Duodenal mucosa (tissue), 2 donors: ENCODE measurements at regions not wholly inside any gene's neighbourhood (a gene's known extent, or its start where the extent isn't known, plus 50 kb on each side); places are given as distances from the start of the nearest gene placed in this dataset.

Experiments used
- H3K27ac ChIP-seq: one replicate; pipeline ENCODE4 v1.7.0; 2013; ENCODE audit warnings: low read depth, low read length
- H3K27me3 ChIP-seq, 2 donors: one replicate each; pipeline ENCODE4 v1.7.0; 2013; ENCODE audit warnings: low read length in 2 of 2, control low read depth in 1 of 2; ENCODE audit not compliant: insufficient read depth in 2 of 2, control insufficient read depth in 1 of 2
- H3K36me3 ChIP-seq, 2 donors: one replicate each; pipeline ENCODE4 v1.7.0; 2013; ENCODE audit warnings: low read length in 2 of 2, control low read depth in 1 of 2; ENCODE audit not compliant: insufficient read depth in 2 of 2, control insufficient read depth in 1 of 2
- H3K4me1 ChIP-seq, 2 donors: one replicate each; pipeline ENCODE4 v1.7.0; 2013; ENCODE audit warnings: low read length in 2 of 2, control low read depth in 1 of 2; ENCODE audit not compliant: insufficient read depth in 2 of 2, control insufficient read depth in 1 of 2
- H3K4me3 ChIP-seq, 2 donors: one replicate each; pipeline ENCODE4 v1.7.0; 2013; ENCODE audit warnings: low read length in 2 of 2, low read depth in 1 of 2
- H3K9ac ChIP-seq, 2 donors: one replicate each; pipeline ENCODE4 v1.7.0; 2013; ENCODE audit warnings: low read length in 2 of 2, low read depth in 1 of 2
- H3K9me3 ChIP-seq, 2 donors: one replicate each; pipeline ENCODE4 v1.7.0; 2013; ENCODE audit warnings: low read length in 2 of 2, control low read depth in 1 of 2; ENCODE audit not compliant: control insufficient read depth in 1 of 2

DNA sequence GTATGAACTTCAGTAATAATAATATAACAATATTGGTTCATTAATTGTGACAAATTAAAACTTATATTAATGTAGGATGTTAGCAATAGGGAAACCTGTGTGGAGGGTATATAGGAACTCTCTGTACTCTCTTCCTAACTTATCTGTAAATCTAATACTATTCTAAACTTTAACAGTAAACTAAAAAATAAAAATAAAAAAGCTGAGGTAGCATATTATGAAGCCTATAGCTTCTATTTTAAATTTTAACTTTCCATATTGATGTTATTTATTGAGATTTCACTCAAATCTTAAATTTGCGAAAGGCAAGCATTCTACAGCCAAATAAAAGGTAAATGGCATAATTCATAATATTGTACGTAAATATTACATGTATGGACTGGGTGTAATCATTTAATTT lies 326.4 kb downstream of the MEI4 start:
- peaks cover 0 to 3% of the 10 kb centered on the region in 2 donors for H3K9me3 ChIP-seq
- H3K27ac ChIP-seq: no peak overlapping the region
- H3K27me3 ChIP-seq: no peaks in the 10 kb centered on the region
- H3K4me3 ChIP-seq: no peak overlapping the region
- no peaks in the 10 kb centered on the region for H3K4me1 ChIP-seq
- H3K9ac ChIP-seq: no peak overlapping the region
- H3K36me3 ChIP-seq: no peaks in the 10 kb centered on the region

GRCh38 chr6:77986380-77987034 lies 333.7 kb downstream of the MEI4 start:
- H3K4me1 ChIP-seq: no peaks in the 10 kb centered on the region
- H3K9me3 ChIP-seq: peaks cover 4 to 7% of the 10 kb centered on the region in 2 donors
- H3K9ac ChIP-seq: no peak overlapping the region
- no peaks in the 10 kb centered on the region for H3K36me3 ChIP-seq
- H3K4me3 ChIP-seq: no peak overlapping the region
- H3K27ac ChIP-seq: no peak overlapping the region
- H3K27me3 ChIP-seq: no peaks in the 10 kb centered on the region

GRCh38 chr6:77987035-77987384 lies 334.2 kb downstream of the MEI4 start:
- H3K4me1 ChIP-seq: no peaks in the 10 kb centered on the region
- no peak overlapping the region for H3K4me3 ChIP-seq
- H3K9ac ChIP-seq: no peak overlapping the region
- H3K27ac ChIP-seq: no peak overlapping the region
- H3K9me3 ChIP-seq: peaks cover 4 to 7% of the 10 kb centered on the region in 2 donors
- H3K27me3 ChIP-seq: no peaks in the 10 kb centered on the region
- no peaks in the 10 kb centered on the region for H3K36me3 ChIP-seq

DNA sequence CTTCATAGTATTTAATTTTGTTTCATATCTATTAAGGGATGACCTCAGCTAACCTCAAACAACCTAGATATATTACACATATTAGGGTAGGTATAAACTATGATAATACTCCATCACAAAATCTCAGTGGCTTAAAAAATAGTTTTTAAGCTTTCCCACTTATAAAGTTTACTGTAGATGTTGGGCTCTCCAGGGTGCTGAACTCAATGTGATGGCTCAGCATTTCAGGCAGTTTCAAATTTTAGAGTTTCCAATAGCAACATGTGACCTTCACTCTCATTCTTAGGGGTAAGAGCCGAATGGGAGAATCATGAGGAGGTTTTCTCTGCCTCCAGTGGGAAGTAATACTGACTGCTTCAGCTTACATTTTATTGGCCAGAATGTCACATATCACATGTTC lies 357.3 kb downstream of the MEI4 start:
- H3K4me3 ChIP-seq: no peak overlapping the region
- H3K27ac ChIP-seq: no peak overlapping the region
- no peaks in the 10 kb centered on the region for H3K36me3 ChIP-seq
- no peak overlapping the region for H3K9ac ChIP-seq
- H3K27me3 ChIP-seq: no peaks in the 10 kb centered on the region
- H3K4me1 ChIP-seq: no peaks in the 10 kb centered on the region
- H3K9me3 ChIP-seq: no peaks in the 10 kb centered on the region

DNA sequence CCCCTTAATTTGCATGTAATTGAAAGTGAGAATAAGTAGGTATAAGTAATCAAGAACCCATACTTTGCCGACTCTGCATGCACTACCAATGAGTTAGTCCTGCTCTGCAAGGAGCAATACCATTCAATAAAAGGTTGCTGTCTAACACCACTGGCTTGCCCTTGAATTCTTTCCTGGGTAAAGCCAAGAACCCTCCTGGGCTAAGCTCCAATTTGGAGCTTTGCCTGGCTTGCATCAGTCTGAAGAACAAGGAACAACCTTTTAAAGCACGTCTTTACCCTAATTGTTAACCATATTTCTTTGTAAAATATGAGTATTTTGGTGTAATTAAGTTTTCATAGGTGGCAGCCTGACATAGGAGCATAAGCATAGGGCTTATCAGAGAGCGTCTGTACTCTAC lies 367.7 kb downstream of the MEI4 start:
- Histone ChIP-seq H3K27me3 (no peaks in the 10 kb centered on the region), H3K9me3 (no peaks in the 10 kb centered on the region), H3K4me3 (no peak overlapping the region), H3K9ac (no peak overlapping the region), H3K36me3 (no peaks in the 10 kb centered on the region), H3K4me1 (no peaks in the 10 kb centered on the region), H3K27ac (no peak overlapping the region)

DNA sequence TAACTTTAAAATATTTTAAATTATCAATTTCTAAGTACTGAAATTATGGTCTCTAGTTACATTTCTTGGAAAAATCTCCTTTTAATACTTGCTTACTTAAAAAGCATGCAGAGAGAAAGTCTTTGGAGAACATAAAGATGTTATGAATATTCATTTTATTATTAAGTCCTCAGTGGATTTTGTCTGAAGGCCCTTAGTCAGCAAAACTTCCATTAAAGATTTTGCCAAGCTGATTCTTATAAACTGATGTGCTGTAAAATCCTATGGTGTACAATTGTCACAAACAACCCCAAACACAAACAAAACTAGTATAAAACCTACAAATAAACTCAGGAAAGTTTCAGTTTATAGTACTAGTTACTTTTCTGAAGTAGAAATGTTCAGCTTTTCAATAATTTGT lies 372.7 kb downstream of the MEI4 start:
- no peaks in the 10 kb centered on the region for H3K9me3 ChIP-seq
- H3K9ac ChIP-seq: no peak overlapping the region
- no peaks in the 10 kb centered on the region for H3K27me3 ChIP-seq
- no peak overlapping the region for H3K27ac ChIP-seq
- no peaks in the 10 kb centered on the region for H3K4me1 ChIP-seq
- H3K36me3 ChIP-seq: no peaks in the 10 kb centered on the region
- H3K4me3 ChIP-seq: no peak overlapping the region

DNA sequence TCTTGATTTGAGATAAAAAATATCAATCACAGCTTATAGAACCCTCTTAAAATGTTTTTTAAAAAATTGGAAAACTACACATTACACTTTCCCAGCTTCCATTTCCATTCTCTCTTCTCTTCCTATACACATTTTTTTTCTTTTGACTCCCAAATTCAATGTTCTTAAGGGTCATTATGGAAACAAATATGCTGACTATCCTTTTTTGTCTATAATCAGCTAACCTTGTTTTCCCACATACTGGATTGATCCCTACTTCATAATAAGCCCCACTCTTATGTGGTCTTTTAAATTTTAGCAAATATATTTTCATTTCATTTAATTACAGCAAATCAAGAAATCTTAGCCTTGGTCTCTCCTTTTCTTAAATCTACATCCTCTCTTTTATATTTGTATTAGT lies 378.4 kb downstream of the MEI4 start:
- Histone ChIP-seq H3K4me3 (no peak overlapping the region), H3K36me3 (no peaks in the 10 kb centered on the region), H3K9ac (no peak overlapping the region), H3K4me1 (no peaks in the 10 kb centered on the region), H3K9me3 (no peaks in the 10 kb centered on the region), H3K27ac (no peak overlapping the region), H3K27me3 (no peaks in the 10 kb centered on the region)

GRCh38 chr6:78059171-78059570 lies 406.3 kb downstream of the MEI4 start:
- Histone ChIP-seq H3K4me3 (no peak overlapping the region), H3K4me1 (no peaks in the 10 kb centered on the region), H3K9me3 (no peaks in the 10 kb centered on the region), H3K9ac (no peak overlapping the region), H3K36me3 (no peaks in the 10 kb centered on the region), H3K27me3 (no peaks in the 10 kb centered on the region), H3K27ac (no peak overlapping the region)

GRCh38 chr6:78062993-78063392 lies 410.2 kb downstream of the MEI4 start:
- Histone ChIP-seq H3K27me3 (no peaks in the 10 kb centered on the region), H3K9me3 (no peaks in the 10 kb centered on the region), H3K36me3 (no peaks in the 10 kb centered on the region), H3K4me1 (no peaks in the 10 kb centered on the region), H3K9ac (no peak overlapping the region), H3K27ac (no peak overlapping the region), H3K4me3 (no peak overlapping the region)

- Histone ChIP-seq H3K4me1 (no peaks in the 10 kb centered on the region), H3K27ac (no peak overlapping the region), H3K36me3 (no peaks in the 10 kb centered on the region), H3K9me3 (no peaks in the 10 kb centered on the region), H3K4me3 (no peak overlapping the region), H3K9ac (no peak overlapping the region), H3K27me3 (no peaks in the 10 kb centered on the region)
Measured at GRCh38 chr6:78076371-78076770, 423.5 kb downstream of the MEI4 start.

DNA sequence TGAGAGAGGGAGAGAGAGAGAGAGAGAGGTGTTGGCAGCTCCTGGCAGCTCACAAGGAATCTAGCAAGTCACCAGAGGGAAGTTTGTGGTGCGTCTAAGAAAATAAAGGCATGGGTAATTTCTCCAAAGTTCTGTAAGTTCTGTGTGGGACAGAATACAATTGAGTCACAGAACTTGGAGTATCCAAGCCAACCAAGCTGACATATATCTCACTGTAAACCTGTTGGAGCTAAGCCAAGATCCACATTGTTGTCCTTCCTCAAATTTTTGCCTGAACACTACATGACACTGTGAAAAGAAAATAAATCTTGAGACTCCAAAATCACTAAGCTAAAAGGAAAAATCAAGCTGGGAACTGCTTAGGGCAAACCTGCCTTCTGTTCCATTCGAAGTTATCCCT lies 436.7 kb downstream of the MEI4 start:
- Histone ChIP-seq H3K27me3 (no peaks in the 10 kb centered on the region), H3K4me3 (no peak overlapping the region), H3K9me3 (no peaks in the 10 kb centered on the region)

More for the DNA sequence above, 436.7 kb downstream of the MEI4 start:
- no peak overlapping the region for H3K9ac ChIP-seq
- no peaks in the 10 kb centered on the region for H3K4me1 ChIP-seq
- H3K36me3 ChIP-seq: no peaks in the 10 kb centered on the region
- H3K27ac ChIP-seq: no peak overlapping the region
